SH-SY5Y (cell line): ENCODE measurements at regions not wholly inside any gene's neighbourhood (a gene's known extent, or its start where the extent isn't known, plus 50 kb on each side); places are given as distances from the start of the nearest gene placed in this dataset.

Experiments used
- GATA2 ChIP-seq: IDR thresholded peaks from 2 replicates; pipeline ENCODE4 v1.6.1; 2011; ENCODE audit warnings: mild to moderate bottlenecking, low read depth, low read length
- GATA3 ChIP-seq: IDR thresholded peaks from 2 replicates; pipeline ENCODE4 v1.6.1; 2011; ENCODE audit warnings: low read depth, mild to moderate bottlenecking, low read length, moderate library complexity

- no peak for TF ChIP-seq GATA2
- TF ChIP-seq GATA3: no peak
Measured at GRCh38 chr15:47887241-47887800, 170.0 kb downstream of the SEMA6D start.
